WTC11 (cell line): ENCODE measurements at regions not wholly inside any gene's neighbourhood (a gene's known extent, or its start where the extent isn't known, plus 50 kb on each side); places are given as distances from the start of the nearest gene placed in this dataset.

Experiments
- ELF4 ChIP-seq: sonication (generic); formaldehyde crosslinking; IDR thresholded peaks from 2 replicates; pipeline ENCODE4 v1.8.1; 2022; ENCODE audit warnings: low read depth, mild to moderate bottlenecking, moderate library complexity, missing genetic modification reagents
- ZNF423 ChIP-seq: fragments of 250-450 bp; sonication (Bioruptor Pico); IDR thresholded peaks from 2 replicates; pipeline ENCODE4 v2.1.2; 2022; ENCODE audit warnings: mild to moderate bottlenecking, moderate library complexity
- TF ChIP-seq, protein P1 (sequence below): fragments of 200-600 bp; IDR thresholded peaks from 2 replicates; pipeline ENCODE4 v1.8.0; 2022; ENCODE audit warnings: antibody characterized with exemption
- TF ChIP-seq, protein P2 (sequence below): sonication (generic); formaldehyde crosslinking; IDR thresholded peaks from 2 replicates; pipeline ENCODE4 v1.8.0; 2022; ENCODE audit warnings: mild to moderate bottlenecking, missing genetic modification reagents
- TF ChIP-seq, protein P3 (sequence below): sonication (generic); formaldehyde crosslinking; IDR thresholded peaks from 2 replicates; pipeline ENCODE4 v1.8.0; 2022; ENCODE audit warnings: mild to moderate bottlenecking, missing genetic modification reagents

DNA sequence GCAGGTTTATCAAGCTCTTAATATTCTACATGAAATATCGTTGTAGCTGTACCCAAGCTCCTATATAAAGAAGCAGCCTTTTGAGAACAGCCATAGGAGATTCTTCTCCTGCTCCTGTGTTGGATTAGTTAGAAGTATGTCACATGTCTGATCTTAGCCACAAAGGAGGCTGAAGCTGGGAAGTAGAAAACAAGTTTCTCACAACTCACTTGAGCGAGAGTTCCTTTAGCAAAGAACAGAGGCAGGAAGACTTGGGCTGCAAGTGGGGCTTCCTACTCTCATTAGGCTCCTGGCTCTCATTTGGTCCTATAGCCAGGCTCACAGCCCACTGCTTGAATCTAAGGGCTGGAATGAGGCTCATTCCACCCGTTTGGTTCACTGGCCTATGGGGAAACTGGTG, 281.9 kb downstream of the BTG1 start:
- TF ChIP-seq, protein P1, sequence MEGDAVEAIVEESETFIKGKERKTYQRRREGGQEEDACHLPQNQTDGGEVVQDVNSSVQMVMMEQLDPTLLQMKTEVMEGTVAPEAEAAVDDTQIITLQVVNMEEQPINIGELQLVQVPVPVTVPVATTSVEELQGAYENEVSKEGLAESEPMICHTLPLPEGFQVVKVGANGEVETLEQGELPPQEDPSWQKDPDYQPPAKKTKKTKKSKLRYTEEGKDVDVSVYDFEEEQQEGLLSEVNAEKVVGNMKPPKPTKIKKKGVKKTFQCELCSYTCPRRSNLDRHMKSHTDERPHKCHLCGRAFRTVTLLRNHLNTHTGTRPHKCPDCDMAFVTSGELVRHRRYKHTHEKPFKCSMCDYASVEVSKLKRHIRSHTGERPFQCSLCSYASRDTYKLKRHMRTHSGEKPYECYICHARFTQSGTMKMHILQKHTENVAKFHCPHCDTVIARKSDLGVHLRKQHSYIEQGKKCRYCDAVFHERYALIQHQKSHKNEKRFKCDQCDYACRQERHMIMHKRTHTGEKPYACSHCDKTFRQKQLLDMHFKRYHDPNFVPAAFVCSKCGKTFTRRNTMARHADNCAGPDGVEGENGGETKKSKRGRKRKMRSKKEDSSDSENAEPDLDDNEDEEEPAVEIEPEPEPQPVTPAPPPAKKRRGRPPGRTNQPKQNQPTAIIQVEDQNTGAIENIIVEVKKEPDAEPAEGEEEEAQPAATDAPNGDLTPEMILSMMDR = no peak
- TF ChIP-seq ZNF423 (CRISPR knock-in tag) = no peak
- TF ChIP-seq ELF4 (CRISPR knock-in tag) = no peak
- TF ChIP-seq, protein P2, sequence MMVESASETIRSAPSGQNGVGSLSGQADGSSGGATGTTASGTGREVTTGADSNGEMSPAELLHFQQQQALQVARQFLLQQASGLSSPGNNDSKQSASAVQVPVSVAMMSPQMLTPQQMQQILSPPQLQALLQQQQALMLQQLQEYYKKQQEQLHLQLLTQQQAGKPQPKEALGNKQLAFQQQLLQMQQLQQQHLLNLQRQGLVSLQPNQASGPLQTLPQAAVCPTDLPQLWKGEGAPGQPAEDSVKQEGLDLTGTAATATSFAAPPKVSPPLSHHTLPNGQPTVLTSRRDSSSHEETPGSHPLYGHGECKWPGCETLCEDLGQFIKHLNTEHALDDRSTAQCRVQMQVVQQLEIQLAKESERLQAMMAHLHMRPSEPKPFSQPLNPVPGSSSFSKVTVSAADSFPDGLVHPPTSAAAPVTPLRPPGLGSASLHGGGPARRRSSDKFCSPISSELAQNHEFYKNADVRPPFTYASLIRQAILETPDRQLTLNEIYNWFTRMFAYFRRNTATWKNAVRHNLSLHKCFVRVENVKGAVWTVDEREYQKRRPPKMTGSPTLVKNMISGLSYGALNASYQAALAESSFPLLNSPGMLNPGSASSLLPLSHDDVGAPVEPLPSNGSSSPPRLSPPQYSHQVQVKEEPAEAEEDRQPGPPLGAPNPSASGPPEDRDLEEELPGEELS (CRISPR knock-in tag) = no peak
- TF ChIP-seq, protein P3, sequence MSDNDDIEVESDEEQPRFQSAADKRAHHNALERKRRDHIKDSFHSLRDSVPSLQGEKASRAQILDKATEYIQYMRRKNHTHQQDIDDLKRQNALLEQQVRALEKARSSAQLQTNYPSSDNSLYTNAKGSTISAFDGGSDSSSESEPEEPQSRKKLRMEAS (CRISPR knock-in tag) = no peak
